ENCODE measurements at regions not wholly inside any gene's neighbourhood (a gene's known extent, or its start where the extent isn't known, plus 50 kb on each side); places are given as distances from the start of the nearest gene placed in this dataset.

- H3K4me3 ChIP-seq (IDR thresholded peaks at IDR 0.05; ENCODE audit: insufficient read depth, low read depth, low read length): no peak overlapping the region
- no peaks in the 10 kb centered on the region for H3K79me2 ChIP-seq (ENCODE audit: insufficient read depth, low read depth)
- H3K36me3 ChIP-seq (ENCODE audit: insufficient read depth): no peaks in the 10 kb centered on the region
- H3K4me1 ChIP-seq (ENCODE audit: low read depth, poor library complexity, severe bottlenecking): no peaks in the 10 kb centered on the region
- no peaks in the 10 kb centered on the region for H3K27me3 ChIP-seq (ENCODE audit: insufficient read depth, low read depth)
- no peak for TF ChIP-seq CTCF (conservative IDR thresholded peaks at IDR 0.05; ENCODE audit: low read depth, low read length)
- no peak overlapping the region for H2AFZ ChIP-seq (ENCODE audit: low read depth)
- no peak overlapping the region for H3K27ac ChIP-seq
- H4K20me1 ChIP-seq (ENCODE audit: insufficient read depth): no peaks in the 10 kb centered on the region
- no peak overlapping the region for H3K4me2 ChIP-seq
- H3K9ac ChIP-seq: no peak overlapping the region
These were observed 1375.4 kb downstream of the SLITRK1 start for GRCh38 chr13:82506805-82507414.

- no peak for TF ChIP-seq CTCF (conservative IDR thresholded peaks at IDR 0.05; ENCODE audit: low read depth, low read length)
- no peak overlapping the region for H3K27ac ChIP-seq
- no peak overlapping the region for H3K4me2 ChIP-seq
- H3K9ac ChIP-seq: no peak overlapping the region
- H4K20me1 ChIP-seq (ENCODE audit: insufficient read depth): no peaks in the 10 kb centered on the region
- no peaks in the 10 kb centered on the region for H3K4me1 ChIP-seq (ENCODE audit: low read depth, poor library complexity, severe bottlenecking)
- H3K36me3 ChIP-seq (ENCODE audit: insufficient read depth): no peaks in the 10 kb centered on the region
- H3K79me2 ChIP-seq (ENCODE audit: insufficient read depth, low read depth): no peaks in the 10 kb centered on the region
- H3K4me3 ChIP-seq (IDR thresholded peaks at IDR 0.05; ENCODE audit: insufficient read depth, low read depth, low read length): no peak overlapping the region
- H2AFZ ChIP-seq (ENCODE audit: low read depth): no peak overlapping the region
- H3K27me3 ChIP-seq (ENCODE audit: insufficient read depth, low read depth): no peaks in the 10 kb centered on the region
These were observed 1380.4 kb downstream of the SLITRK1 start for GRCh38 chr13:82501834-82502233.

- H3K4me2 ChIP-seq: no peak overlapping the region
- no peak overlapping the region for H3K9ac ChIP-seq
- H3K27ac ChIP-seq: no peak overlapping the region
- H4K20me1 ChIP-seq (ENCODE audit: insufficient read depth): no peaks in the 10 kb centered on the region
- no peaks in the 10 kb centered on the region for H3K27me3 ChIP-seq (ENCODE audit: insufficient read depth, low read depth)
- H2AFZ ChIP-seq (ENCODE audit: low read depth): no peak overlapping the region
- H3K4me1 ChIP-seq (ENCODE audit: low read depth, poor library complexity, severe bottlenecking): peaks cover 21% of the 10 kb centered on the region
- H3K79me2 ChIP-seq (ENCODE audit: insufficient read depth, low read depth): no peaks in the 10 kb centered on the region
- no peak; the same call in 1 of the 2 replicates for TF ChIP-seq CTCF (conservative IDR thresholded peaks at IDR 0.05; ENCODE audit: low read depth, low read length)
- H3K36me3 ChIP-seq (ENCODE audit: insufficient read depth): no peaks in the 10 kb centered on the region
- no peak overlapping the region for H3K4me3 ChIP-seq (IDR thresholded peaks at IDR 0.05; ENCODE audit: insufficient read depth, low read depth, low read length)
These were observed 1401.9 kb downstream of the SLITRK1 start for GRCh38 chr13:82480415-82480814.

GRCh38 chr13:82477436-82477835 is 1404.8 kb downstream of the SLITRK1 start:
- peaks cover 21% of the 10 kb centered on the region for H3K4me1 ChIP-seq (ENCODE audit: low read depth, poor library complexity, severe bottlenecking)
- no peak overlapping the region for H3K4me3 ChIP-seq (IDR thresholded peaks at IDR 0.05; ENCODE audit: insufficient read depth, low read depth, low read length)
- H3K9ac ChIP-seq: no peak overlapping the region
- no peaks in the 10 kb centered on the region for H3K27me3 ChIP-seq (ENCODE audit: insufficient read depth, low read depth)
- no peak for TF ChIP-seq CTCF (conservative IDR thresholded peaks at IDR 0.05; ENCODE audit: low read depth, low read length)
- H3K27ac ChIP-seq: peak overlapping the region; percentile 20; the same call in 1 of the 2 replicates
- H3K4me2 ChIP-seq: peak overlapping the region; percentile 33; the same call in 1 of the 2 replicates
- no peaks in the 10 kb centered on the region for H3K79me2 ChIP-seq (ENCODE audit: insufficient read depth, low read depth)
- no peak overlapping the region for H2AFZ ChIP-seq (ENCODE audit: low read depth)
- H3K36me3 ChIP-seq (ENCODE audit: insufficient read depth): no peaks in the 10 kb centered on the region
- no peaks in the 10 kb centered on the region for H4K20me1 ChIP-seq (ENCODE audit: insufficient read depth)

Data from KMS-11 (cell line).